NCI-H2227 treated with DMSO at 0.1 percent for 48 hours (cell line): ENCODE measurements at regions not wholly inside any gene's neighbourhood (a gene's known extent, or its start where the extent isn't known, plus 50 kb on each side); places are given as distances from the start of the nearest gene placed in this dataset.

Experiments
- DNase-seq: peaks from one replicate; lab custom pipeline; 2025; lab: John Stamatoyannopoulos, UW

GRCh38 chr9:31084350-31084749 lies 1300.1 kb upstream of the ACO1 start:
- DNase-seq, result no peak

GRCh38 chr9:31089549-31090221 lies 1294.8 kb upstream of the ACO1 start:
- DNase-seq, result no peak

GRCh38 chr9:31100311-31100710 lies 1284.1 kb upstream of the ACO1 start:
- DNase-seq, result no peak

GRCh38 chr9:31103836-31104235 lies 1280.6 kb upstream of the ACO1 start:
- no peak for DNase-seq

GRCh38 chr9:31104249-31104648 lies 1280.2 kb upstream of the ACO1 start:
- DNase-seq, result no peak

GRCh38 chr9:31112491-31112890 lies 1272.0 kb upstream of the ACO1 start:
- peak; percentile 4 for DNase-seq

- DNase-seq, result no peak
Observed at GRCh38 chr9:31114346-31114745, 1270.1 kb upstream of the ACO1 start.

- DNase-seq, result no peak
Observed at GRCh38 chr9:31119890-31120454, 1264.5 kb upstream of the ACO1 start.

- no peak for DNase-seq
Observed at GRCh38 chr9:31124389-31124788, 1260.1 kb upstream of the ACO1 start.

- no peak for DNase-seq
Observed at GRCh38 chr9:31135567-31135966, 1248.9 kb upstream of the ACO1 start.

- DNase-seq, result no peak
Observed at GRCh38 chr9:31136524-31136923, 1247.9 kb upstream of the ACO1 start.

- no peak for DNase-seq
Observed at GRCh38 chr9:31137176-31138160, 1247.0 kb upstream of the ACO1 start.

GRCh38 chr9:31140316-31140715 lies 1244.1 kb upstream of the ACO1 start:
- no peak for DNase-seq

GRCh38 chr9:31142456-31142855 lies 1242.0 kb upstream of the ACO1 start:
- no peak for DNase-seq

- no peak for DNase-seq
Observed at GRCh38 chr9:31144614-31145013, 1239.8 kb upstream of the ACO1 start.

GRCh38 chr9:31146485-31147166 lies 1237.8 kb upstream of the ACO1 start:
- no peak for DNase-seq

GRCh38 chr9:31153250-31153840 lies 1231.1 kb upstream of the ACO1 start:
- no peak for DNase-seq

GRCh38 chr9:31166516-31166915 lies 1217.9 kb upstream of the ACO1 start:
- no peak for DNase-seq

- DNase-seq, result no peak
Observed at GRCh38 chr9:31168161-31168560, 1216.3 kb upstream of the ACO1 start.

- no peak for DNase-seq
Observed at GRCh38 chr9:31174681-31175080, 1209.8 kb upstream of the ACO1 start.

- DNase-seq, result no peak
Observed at GRCh38 chr9:31183866-31184265, 1200.6 kb upstream of the ACO1 start.

GRCh38 chr9:31185831-31186230 lies 1198.6 kb upstream of the ACO1 start:
- DNase-seq, result no peak
